ENCODE measurements at regions not wholly inside any gene's neighbourhood (a gene's known extent, or its start where the extent isn't known, plus 50 kb on each side); places are given as distances from the start of the nearest gene placed in this dataset.
A peak's percentile ranks its signal among the peaks of the same experiment; 100 is the strongest.

DNA sequence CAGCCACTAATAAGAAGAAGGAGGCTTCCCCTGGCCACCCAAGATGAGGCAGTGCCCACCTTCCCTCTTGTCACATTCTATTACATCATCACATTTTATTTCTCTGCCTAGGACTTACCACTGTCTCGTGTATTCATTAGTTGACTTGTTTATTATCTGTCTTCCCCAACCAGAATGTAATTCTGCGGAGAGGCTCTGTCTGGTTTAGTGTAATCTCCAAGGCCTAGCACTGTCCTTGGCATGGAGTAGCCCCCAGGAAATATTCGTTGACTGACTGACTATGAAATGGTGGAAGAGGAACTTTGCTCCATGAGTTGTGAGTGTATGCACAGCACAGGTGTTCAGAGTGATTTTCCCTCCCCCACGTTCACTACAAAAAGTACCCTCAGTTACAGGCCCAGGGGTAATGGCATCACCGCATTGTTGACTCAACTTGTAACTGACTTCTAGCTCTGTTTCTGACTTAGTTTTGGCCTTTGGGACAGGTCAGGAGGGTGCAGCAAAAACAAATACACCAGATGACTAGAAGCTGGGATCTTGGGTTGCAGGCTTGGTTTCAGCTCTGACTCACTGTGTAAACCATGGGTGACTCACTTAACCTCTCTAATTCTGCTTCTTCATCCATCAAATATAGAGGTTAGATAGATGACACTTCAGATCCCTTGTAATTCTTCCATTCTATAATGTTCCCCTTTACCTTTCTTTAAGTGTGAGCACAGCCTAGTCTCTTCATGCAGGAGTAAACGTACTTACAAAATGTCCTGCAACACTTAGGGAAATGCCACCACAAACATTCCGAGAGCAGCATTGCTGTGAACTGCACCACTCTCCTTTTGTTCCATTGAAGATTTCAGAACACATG is 229.7 kb downstream of the KCNRG start:
- Histone ChIP-seq H3K9me3 (ENCODE audit: low read depth, low read length) (no peaks in the 10 kb centered on the region), H4K20me1 (ENCODE audit: insufficient read depth, low read length) (no peaks in the 10 kb centered on the region), H3K4me2 (ENCODE audit: insufficient read depth, low read length) (peak overlapping the region; percentile 40), H2AFZ (ENCODE audit: low read length) (no peak overlapping the region), H3K4me1 (ENCODE audit: insufficient read depth, low read length) (peaks cover 15% of the 10 kb centered on the region), H3K79me2 (ENCODE audit: insufficient read depth, low read length) (no peaks in the 10 kb centered on the region), H3K27ac (ENCODE audit: low read depth, low read length) (peak overlapping the region; percentile 49), H3K4me3 (ENCODE audit: insufficient read depth, low read length) (no peak overlapping the region), H3K36me3 (ENCODE audit: insufficient read depth, low read length) (no peaks in the 10 kb centered on the region), H3K27me3 (ENCODE audit: insufficient read depth, low read length) (no peaks in the 10 kb centered on the region)
- TF ChIP-seq, protein P1, sequence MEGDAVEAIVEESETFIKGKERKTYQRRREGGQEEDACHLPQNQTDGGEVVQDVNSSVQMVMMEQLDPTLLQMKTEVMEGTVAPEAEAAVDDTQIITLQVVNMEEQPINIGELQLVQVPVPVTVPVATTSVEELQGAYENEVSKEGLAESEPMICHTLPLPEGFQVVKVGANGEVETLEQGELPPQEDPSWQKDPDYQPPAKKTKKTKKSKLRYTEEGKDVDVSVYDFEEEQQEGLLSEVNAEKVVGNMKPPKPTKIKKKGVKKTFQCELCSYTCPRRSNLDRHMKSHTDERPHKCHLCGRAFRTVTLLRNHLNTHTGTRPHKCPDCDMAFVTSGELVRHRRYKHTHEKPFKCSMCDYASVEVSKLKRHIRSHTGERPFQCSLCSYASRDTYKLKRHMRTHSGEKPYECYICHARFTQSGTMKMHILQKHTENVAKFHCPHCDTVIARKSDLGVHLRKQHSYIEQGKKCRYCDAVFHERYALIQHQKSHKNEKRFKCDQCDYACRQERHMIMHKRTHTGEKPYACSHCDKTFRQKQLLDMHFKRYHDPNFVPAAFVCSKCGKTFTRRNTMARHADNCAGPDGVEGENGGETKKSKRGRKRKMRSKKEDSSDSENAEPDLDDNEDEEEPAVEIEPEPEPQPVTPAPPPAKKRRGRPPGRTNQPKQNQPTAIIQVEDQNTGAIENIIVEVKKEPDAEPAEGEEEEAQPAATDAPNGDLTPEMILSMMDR (IDR thresholded peaks at IDR 0.05; ENCODE audit: extremely low read depth, low read depth, low read length): no peak
- DNase-seq (ENCODE audit: insufficient read length, low spot score, missing footprints): peak; percentile 87

DNA sequence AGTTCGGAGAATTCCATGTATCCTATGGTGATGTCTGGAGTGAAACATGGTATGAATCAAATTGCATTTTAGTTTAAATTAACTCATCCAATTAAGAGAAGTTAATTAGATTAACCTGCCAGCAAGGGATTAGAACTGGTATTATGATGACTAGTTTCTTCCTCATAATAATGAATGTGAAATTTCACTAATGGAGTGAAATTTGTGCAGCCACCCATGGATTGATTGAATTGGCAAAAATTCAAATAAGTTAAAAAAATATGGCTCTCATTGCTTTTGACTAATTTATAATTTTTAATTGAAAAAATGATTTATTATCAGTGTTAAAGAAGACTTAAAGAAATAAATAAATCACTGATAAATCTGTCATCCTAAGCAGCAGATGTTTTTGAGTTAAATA is 232.0 kb downstream of the KCNRG start:
- Histone ChIP-seq H3K36me3 (ENCODE audit: insufficient read depth, low read length) (no peaks in the 10 kb centered on the region), H3K27me3 (ENCODE audit: insufficient read depth, low read length) (no peaks in the 10 kb centered on the region), H3K4me3 (ENCODE audit: insufficient read depth, low read length) (no peak overlapping the region), H4K20me1 (ENCODE audit: insufficient read depth, low read length) (no peaks in the 10 kb centered on the region), H2AFZ (ENCODE audit: low read length) (no peak overlapping the region), H3K4me2 (ENCODE audit: insufficient read depth, low read length) (no peak overlapping the region), H3K9me3 (ENCODE audit: low read depth, low read length) (no peaks in the 10 kb centered on the region), H3K4me1 (ENCODE audit: insufficient read depth, low read length) (peaks cover 15% of the 10 kb centered on the region), H3K27ac (ENCODE audit: low read depth, low read length) (no peak overlapping the region), H3K79me2 (ENCODE audit: insufficient read depth, low read length) (no peaks in the 10 kb centered on the region)
- TF ChIP-seq, protein P1 (IDR thresholded peaks at IDR 0.05; ENCODE audit: extremely low read depth, low read depth, low read length): no peak
- no peak for DNase-seq (ENCODE audit: insufficient read length, low spot score, missing footprints)

DNA sequence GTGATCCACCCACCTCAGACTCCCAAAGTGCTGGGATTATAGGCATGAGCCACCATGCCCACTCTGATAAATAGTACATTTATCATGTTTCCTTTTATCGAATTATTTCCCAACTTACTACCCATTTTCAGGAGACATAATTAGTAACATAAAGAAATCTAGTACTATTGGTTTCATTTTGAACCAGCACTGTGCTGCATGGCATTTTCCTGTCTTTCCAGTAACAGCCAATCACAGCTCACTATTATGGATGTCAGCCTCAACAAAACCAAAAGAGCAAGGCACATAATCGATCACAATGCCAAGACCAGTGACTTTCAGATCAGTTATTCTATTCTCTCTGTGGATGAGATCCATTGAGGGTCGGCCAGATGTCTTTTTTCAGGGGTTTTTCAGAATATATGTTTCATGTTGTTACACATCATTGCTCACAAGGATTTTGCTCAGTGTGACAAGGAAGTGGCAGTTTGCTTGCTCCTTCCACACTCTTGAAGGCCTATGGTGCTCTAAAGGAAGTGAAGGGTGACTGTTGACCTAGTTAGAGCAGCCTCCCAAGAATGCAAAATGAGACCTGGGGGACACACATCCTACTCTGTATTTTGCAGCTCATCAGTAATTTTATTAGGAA is 233.4 kb downstream of the KCNRG start:
- DNase-seq (ENCODE audit: insufficient read length, low spot score, missing footprints): no peak
- no peak overlapping the region for H3K4me2 ChIP-seq (ENCODE audit: insufficient read depth, low read length)
- no peak overlapping the region for H3K4me3 ChIP-seq (ENCODE audit: insufficient read depth, low read length)
- H4K20me1 ChIP-seq (ENCODE audit: insufficient read depth, low read length): no peaks in the 10 kb centered on the region
- no peaks in the 10 kb centered on the region for H3K9me3 ChIP-seq (ENCODE audit: low read depth, low read length)
- H3K79me2 ChIP-seq (ENCODE audit: insufficient read depth, low read length): no peaks in the 10 kb centered on the region
- no peak overlapping the region for H2AFZ ChIP-seq (ENCODE audit: low read length)
- no peaks in the 10 kb centered on the region for H3K27me3 ChIP-seq (ENCODE audit: insufficient read depth, low read length)
- TF ChIP-seq, protein P1 (IDR thresholded peaks at IDR 0.05; ENCODE audit: extremely low read depth, low read depth, low read length): no peak
- no peaks in the 10 kb centered on the region for H3K36me3 ChIP-seq (ENCODE audit: insufficient read depth, low read length)
- H3K4me1 ChIP-seq (ENCODE audit: insufficient read depth, low read length): peaks cover 15% of the 10 kb centered on the region
- no peak overlapping the region for H3K27ac ChIP-seq (ENCODE audit: low read depth, low read length)

DNA sequence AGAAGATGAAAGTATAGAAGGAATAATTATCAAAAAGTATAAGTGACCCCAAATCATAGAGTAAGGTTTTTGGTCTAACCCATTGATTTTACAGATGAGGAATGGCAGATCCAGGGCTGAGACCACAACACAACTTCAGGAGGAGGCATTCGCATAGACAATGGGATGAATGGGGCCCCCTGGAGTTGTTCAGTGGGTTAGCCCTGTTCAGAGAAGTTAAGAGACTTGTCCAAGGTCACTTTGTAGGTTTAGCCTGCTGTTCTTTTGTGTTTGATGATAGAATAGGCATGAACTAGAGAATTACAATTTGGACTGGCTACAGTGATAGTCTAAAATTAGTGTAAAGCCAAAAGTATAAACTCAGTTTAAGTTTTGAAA is 233.9 kb downstream of the KCNRG start:
- no peaks in the 10 kb centered on the region for H4K20me1 ChIP-seq (ENCODE audit: insufficient read depth, low read length)
- no peak overlapping the region for H2AFZ ChIP-seq (ENCODE audit: low read length)
- no peak for DNase-seq (ENCODE audit: insufficient read length, low spot score, missing footprints)
- no peak overlapping the region for H3K4me2 ChIP-seq (ENCODE audit: insufficient read depth, low read length)
- no peaks in the 10 kb centered on the region for H3K9me3 ChIP-seq (ENCODE audit: low read depth, low read length)
- H3K4me1 ChIP-seq (ENCODE audit: insufficient read depth, low read length): peaks cover 15% of the 10 kb centered on the region
- H3K4me3 ChIP-seq (ENCODE audit: insufficient read depth, low read length): no peak overlapping the region
- TF ChIP-seq, protein P1 (IDR thresholded peaks at IDR 0.05; ENCODE audit: extremely low read depth, low read depth, low read length): no peak
- H3K79me2 ChIP-seq (ENCODE audit: insufficient read depth, low read length): no peaks in the 10 kb centered on the region
- H3K36me3 ChIP-seq (ENCODE audit: insufficient read depth, low read length): no peaks in the 10 kb centered on the region
- H3K27me3 ChIP-seq (ENCODE audit: insufficient read depth, low read length): no peaks in the 10 kb centered on the region
- H3K27ac ChIP-seq (ENCODE audit: low read depth, low read length): no peak overlapping the region

Measured in osteoblast (primary cell).